Activated CD4-positive, alpha-beta memory T cell treated with anti-CD3 and anti-CD28 coated beads, Interleukin-2, amount 10 ng/mL, durations not matched to agents 7 days and 5 days (primary cell): ENCODE measurements at regions not wholly inside any gene's neighbourhood (a gene's known extent, or its start where the extent isn't known, plus 50 kb on each side); places are given as distances from the start of the nearest gene placed in this dataset.

Source experiments
- CTCF ChIA-PET: fragments of 350-600 bp; sonication (Branson Sonifier 250); formaldehyde crosslinking; loops from one replicate; lab custom pipeline; 2021; ENCODE audit warnings: antibody characterized with exemption, inconsistent platforms; lab: Charles Lee
- POLR2A ChIA-PET: fragments of 350-600 bp; sonication (Branson Sonifier 250); formaldehyde crosslinking; loops from one replicate; lab custom pipeline; 2021; ENCODE audit warnings: antibody characterized with exemption; lab: Charles Lee
- DNase-seq: peaks from one replicate; pipeline ENCODE4 v3.0.0-alpha.2; 2020
- H3K27ac Mint-ChIP-seq: one replicate; pipeline ENCODE4 v1.8.0; 2021; ENCODE audit warnings: mild to moderate bottlenecking, mixed read lengths
- H3K27me3 Mint-ChIP-seq: one replicate; pipeline ENCODE4 v1.8.0; 2021; ENCODE audit warnings: mixed read lengths
- H3K36me3 Mint-ChIP-seq: one replicate; pipeline ENCODE4 v1.8.0; 2021; ENCODE audit warnings: low read depth, mixed read lengths
- H3K4me1 Mint-ChIP-seq: one replicate; pipeline ENCODE4 v1.8.0; 2021; ENCODE audit warnings: mixed read lengths
- H3K4me3 Mint-ChIP-seq: one replicate; pipeline ENCODE4 v1.8.0; 2021; ENCODE audit warnings: mild to moderate bottlenecking, mixed read lengths
- H3K9me3 Mint-ChIP-seq: one replicate; pipeline ENCODE4 v1.8.0; 2021; ENCODE audit warnings: mixed read lengths

- Mint-ChIP-seq H3K4me1 (no peaks in the 10 kb centered on the region), H3K27ac (no peak overlapping the region), H3K9me3 (no peaks in the 10 kb centered on the region), H3K27me3 (no peaks in the 10 kb centered on the region), H3K4me3 (no peak overlapping the region), H3K36me3 (no peaks in the 10 kb centered on the region)
- ChIA-PET POLR2A (no interaction called here), CTCF (no interaction called here)
- DNase-seq, result no peak
These were observed 1040.0 kb upstream of the MAP3K7 start for GRCh38 chr6:91626911-91627310.

DNA sequence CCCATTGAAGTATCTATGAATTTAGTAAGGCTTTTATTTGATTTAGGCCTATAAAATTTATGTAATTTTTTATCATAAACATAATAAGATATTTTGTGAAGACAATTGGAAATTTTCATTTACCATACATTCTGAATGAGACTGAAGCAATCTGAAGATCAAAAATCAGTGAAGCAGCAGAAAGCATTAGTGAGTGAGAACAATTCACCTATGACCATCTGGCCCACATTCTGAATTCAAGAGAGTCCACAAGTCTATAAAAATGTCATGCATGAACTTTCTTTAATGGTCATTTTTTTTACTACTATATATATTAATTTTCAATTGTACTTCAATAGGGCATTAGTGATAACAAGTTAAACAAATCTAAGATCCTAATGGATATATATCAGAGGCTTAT lies 1026.6 kb upstream of the MAP3K7 start:
- H3K27me3 Mint-ChIP-seq, result no peaks in the 10 kb centered on the region
- POLR2A ChIA-PET, result no interaction called here
- no peak overlapping the region for H3K4me3 Mint-ChIP-seq
- CTCF ChIA-PET, result no interaction called here
- no peaks in the 10 kb centered on the region for H3K4me1 Mint-ChIP-seq
- H3K36me3 Mint-ChIP-seq, result no peaks in the 10 kb centered on the region
- no peak overlapping the region for H3K27ac Mint-ChIP-seq
- no peaks in the 10 kb centered on the region for H3K9me3 Mint-ChIP-seq
- no peak for DNase-seq

DNA sequence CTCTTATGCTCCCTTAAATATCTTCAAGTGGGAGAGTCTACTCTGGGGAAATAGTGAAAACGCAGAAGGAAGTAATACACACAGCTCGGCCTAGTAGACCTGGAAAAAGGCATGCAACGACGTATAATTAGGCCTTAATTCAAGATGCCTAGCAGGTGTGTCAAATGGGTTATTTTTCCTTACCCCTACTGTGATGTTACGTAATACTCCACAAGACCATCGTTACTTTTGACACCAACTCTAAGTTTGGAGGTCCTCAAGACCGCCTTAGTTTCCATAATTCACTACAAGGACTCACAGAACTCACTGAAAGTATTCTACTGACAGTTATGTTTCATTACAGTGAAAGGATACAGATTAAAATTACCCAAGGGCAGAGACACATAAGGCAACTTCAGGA lies 1024.3 kb upstream of the MAP3K7 start:
- Mint-ChIP-seq H3K36me3 (no peaks in the 10 kb centered on the region), H3K27me3 (no peaks in the 10 kb centered on the region), H3K4me3 (no peak overlapping the region), H3K27ac (no peak overlapping the region), H3K9me3 (no peaks in the 10 kb centered on the region), H3K4me1 (no peaks in the 10 kb centered on the region)
- ChIA-PET POLR2A (no interaction called here), CTCF (no interaction called here)
- no peak for DNase-seq

GRCh38 chr6:91608428-91608827 lies 1021.6 kb upstream of the MAP3K7 start:
- no peaks in the 10 kb centered on the region for H3K9me3 Mint-ChIP-seq
- ChIA-PET CTCF (no interaction called here), POLR2A (no interaction called here)
- no peaks in the 10 kb centered on the region for H3K27me3 Mint-ChIP-seq
- no peak overlapping the region for H3K4me3 Mint-ChIP-seq
- no peak for DNase-seq
- no peaks in the 10 kb centered on the region for H3K36me3 Mint-ChIP-seq
- H3K27ac Mint-ChIP-seq, result no peak overlapping the region
- no peaks in the 10 kb centered on the region for H3K4me1 Mint-ChIP-seq

GRCh38 chr6:91606148-91606901 lies 1019.5 kb upstream of the MAP3K7 start:
- H3K36me3 Mint-ChIP-seq, result no peaks in the 10 kb centered on the region
- no peak overlapping the region for H3K27ac Mint-ChIP-seq
- no peak overlapping the region for H3K4me3 Mint-ChIP-seq
- DNase-seq, result no peak
- CTCF ChIA-PET, result no interaction called here
- H3K4me1 Mint-ChIP-seq, result no peaks in the 10 kb centered on the region
- POLR2A ChIA-PET, result no interaction called here
- no peaks in the 10 kb centered on the region for H3K9me3 Mint-ChIP-seq
- H3K27me3 Mint-ChIP-seq, result no peaks in the 10 kb centered on the region

- DNase-seq, result no peak
- no peak overlapping the region for H3K27ac Mint-ChIP-seq
- no peaks in the 10 kb centered on the region for H3K36me3 Mint-ChIP-seq
- POLR2A ChIA-PET, result no interaction called here
- no peaks in the 10 kb centered on the region for H3K4me1 Mint-ChIP-seq
- CTCF ChIA-PET, result no interaction called here
- no peaks in the 10 kb centered on the region for H3K9me3 Mint-ChIP-seq
- no peak overlapping the region for H3K4me3 Mint-ChIP-seq
- H3K27me3 Mint-ChIP-seq, result no peaks in the 10 kb centered on the region
These were observed 1013.7 kb upstream of the MAP3K7 start for GRCh38 chr6:91600561-91600960.

DNA sequence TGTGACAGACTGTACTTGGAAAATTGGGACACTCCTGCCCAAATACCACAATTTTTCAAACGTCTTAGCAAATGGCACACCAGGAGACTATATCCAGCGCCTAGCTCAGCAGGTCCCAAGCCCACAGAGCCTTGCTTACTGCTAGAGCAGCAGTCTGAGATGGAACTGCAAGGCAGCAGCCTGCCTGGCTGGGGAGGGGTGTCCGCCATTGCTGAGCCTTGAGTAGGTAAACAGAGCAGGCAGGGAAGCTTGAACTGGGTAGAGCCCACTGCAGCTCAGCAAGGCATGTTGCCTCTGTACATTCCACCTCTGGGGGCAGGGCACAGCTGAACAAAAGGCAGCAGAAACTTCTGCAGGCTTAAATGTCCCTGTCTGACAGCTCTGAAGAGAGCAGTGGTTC lies 1003.3 kb upstream of the MAP3K7 start:
- no peak overlapping the region for H3K27ac Mint-ChIP-seq
- H3K4me3 Mint-ChIP-seq, result no peak overlapping the region
- CTCF ChIA-PET, result no interaction called here
- no peaks in the 10 kb centered on the region for H3K36me3 Mint-ChIP-seq
- H3K4me1 Mint-ChIP-seq, result no peaks in the 10 kb centered on the region
- POLR2A ChIA-PET, result no interaction called here
- H3K27me3 Mint-ChIP-seq, result no peaks in the 10 kb centered on the region
- DNase-seq, result no peak
- H3K9me3 Mint-ChIP-seq, result no peaks in the 10 kb centered on the region

GRCh38 chr6:91580635-91581034 lies 993.8 kb upstream of the MAP3K7 start:
- H3K9me3 Mint-ChIP-seq, result no peaks in the 10 kb centered on the region

GRCh38 chr6:91575032-91575431 lies 988.2 kb upstream of the MAP3K7 start:
- POLR2A ChIA-PET, result no interaction called here
- H3K36me3 Mint-ChIP-seq, result no peaks in the 10 kb centered on the region
- no peak overlapping the region for H3K4me3 Mint-ChIP-seq
- DNase-seq, result no peak
- CTCF ChIA-PET, result no interaction called here
- H3K9me3 Mint-ChIP-seq, result no peaks in the 10 kb centered on the region
- no peak overlapping the region for H3K27ac Mint-ChIP-seq
- H3K4me1 Mint-ChIP-seq, result no peaks in the 10 kb centered on the region
- H3K27me3 Mint-ChIP-seq, result no peaks in the 10 kb centered on the region

More at GRCh38 chr6:91580635-91581034, 993.8 kb upstream of the MAP3K7 start:
- no peak for DNase-seq
- Mint-ChIP-seq H3K4me1 (no peaks in the 10 kb centered on the region), H3K27ac (no peak overlapping the region), H3K27me3 (no peaks in the 10 kb centered on the region), H3K36me3 (no peaks in the 10 kb centered on the region), H3K4me3 (no peak overlapping the region)
- CTCF ChIA-PET, result no interaction called here
- POLR2A ChIA-PET, result no interaction called here

GRCh38 chr6:91573826-91574416 lies 987.0 kb upstream of the MAP3K7 start:
- CTCF ChIA-PET, result no interaction called here
- H3K27me3 Mint-ChIP-seq, result no peaks in the 10 kb centered on the region
- no peaks in the 10 kb centered on the region for H3K4me1 Mint-ChIP-seq
- H3K4me3 Mint-ChIP-seq, result no peak overlapping the region
- POLR2A ChIA-PET, result no interaction called here
- H3K36me3 Mint-ChIP-seq, result no peaks in the 10 kb centered on the region
- no peaks in the 10 kb centered on the region for H3K9me3 Mint-ChIP-seq
- no peak for DNase-seq
- H3K27ac Mint-ChIP-seq, result no peak overlapping the region

- CTCF ChIA-PET, result no interaction called here
- no peak for DNase-seq
- no peaks in the 10 kb centered on the region for H3K36me3 Mint-ChIP-seq
These were observed 986.0 kb upstream of the MAP3K7 start for GRCh38 chr6:91572878-91573277.

GRCh38 chr6:91569071-91569470 lies 982.2 kb upstream of the MAP3K7 start:
- ChIA-PET CTCF (no interaction called here), POLR2A (no interaction called here)
- no peak overlapping the region for H3K4me3 Mint-ChIP-seq
- H3K4me1 Mint-ChIP-seq, result no peaks in the 10 kb centered on the region
- no peaks in the 10 kb centered on the region for H3K9me3 Mint-ChIP-seq
- no peaks in the 10 kb centered on the region for H3K36me3 Mint-ChIP-seq
- DNase-seq, result no peak
- H3K27me3 Mint-ChIP-seq, result no peaks in the 10 kb centered on the region
- H3K27ac Mint-ChIP-seq, result no peak overlapping the region

More at GRCh38 chr6:91572878-91573277, 986.0 kb upstream of the MAP3K7 start:
- H3K27ac Mint-ChIP-seq, result no peak overlapping the region
- POLR2A ChIA-PET, result no interaction called here
- H3K27me3 Mint-ChIP-seq, result no peaks in the 10 kb centered on the region
- H3K4me1 Mint-ChIP-seq, result no peaks in the 10 kb centered on the region
- H3K4me3 Mint-ChIP-seq, result no peak overlapping the region
- H3K9me3 Mint-ChIP-seq, result no peaks in the 10 kb centered on the region

DNA sequence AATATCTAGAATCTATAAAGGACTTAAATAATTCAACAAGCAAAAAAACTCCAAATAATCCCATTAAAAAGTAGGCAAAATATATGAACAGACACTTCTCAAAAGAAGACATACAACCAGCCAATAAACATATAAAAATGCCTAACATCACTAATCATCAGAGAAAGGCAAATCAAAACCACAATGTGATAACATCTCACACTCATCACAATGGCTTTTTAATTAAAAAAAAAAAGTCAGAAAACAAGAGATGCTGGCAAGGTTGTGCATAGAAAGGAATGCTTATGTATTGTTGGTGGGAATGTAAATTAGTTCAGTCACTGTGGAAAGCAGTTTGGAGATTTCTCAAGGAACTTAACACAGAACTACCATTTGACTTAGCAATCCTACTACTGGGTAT lies 979.6 kb upstream of the MAP3K7 start:
- H3K27me3 Mint-ChIP-seq, result no peaks in the 10 kb centered on the region
- H3K36me3 Mint-ChIP-seq, result no peaks in the 10 kb centered on the region
- H3K4me1 Mint-ChIP-seq, result no peaks in the 10 kb centered on the region
- DNase-seq, result no peak
- ChIA-PET POLR2A (no interaction called here), CTCF (no interaction called here)
- H3K9me3 Mint-ChIP-seq, result peaks cover 3% of the 10 kb centered on the region
- no peak overlapping the region for H3K4me3 Mint-ChIP-seq
- H3K27ac Mint-ChIP-seq, result no peak overlapping the region

DNA sequence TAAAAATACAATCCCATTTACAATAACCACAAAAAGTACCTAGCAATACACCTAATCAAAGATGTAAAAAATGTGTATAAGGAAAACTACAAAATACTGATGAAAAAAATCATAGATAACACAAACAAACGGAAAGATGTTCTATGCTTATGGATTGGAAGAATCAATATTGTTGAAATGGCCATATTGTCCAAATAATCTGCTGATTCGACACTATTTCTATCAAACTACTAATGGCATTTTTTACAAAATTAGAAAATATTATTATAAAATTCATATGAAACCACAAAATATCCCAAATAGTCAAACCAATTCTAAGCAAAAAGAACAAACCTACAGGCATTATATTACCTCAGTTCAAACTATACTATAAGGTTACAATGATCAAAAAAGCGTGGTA lies 978.3 kb upstream of the MAP3K7 start:
- ChIA-PET CTCF (no interaction called here), POLR2A (no interaction called here)
- H3K36me3 Mint-ChIP-seq, result no peaks in the 10 kb centered on the region
- no peak overlapping the region for H3K4me3 Mint-ChIP-seq
- no peaks in the 10 kb centered on the region for H3K27me3 Mint-ChIP-seq
- H3K27ac Mint-ChIP-seq, result no peak overlapping the region
- DNase-seq, result no peak
- peaks cover 3% of the 10 kb centered on the region for H3K9me3 Mint-ChIP-seq
- H3K4me1 Mint-ChIP-seq, result no peaks in the 10 kb centered on the region
